ENCODE measurements at regions not wholly inside any gene's neighbourhood (a gene's known extent, or its start where the extent isn't known, plus 50 kb on each side); places are given as distances from the start of the nearest gene placed in this dataset.
"Not testable (repeated sequence)": the region's sequence is repeated elsewhere in the genome, so short reads cannot be mapped to it uniquely, and the experiment has no call there.

DNA sequence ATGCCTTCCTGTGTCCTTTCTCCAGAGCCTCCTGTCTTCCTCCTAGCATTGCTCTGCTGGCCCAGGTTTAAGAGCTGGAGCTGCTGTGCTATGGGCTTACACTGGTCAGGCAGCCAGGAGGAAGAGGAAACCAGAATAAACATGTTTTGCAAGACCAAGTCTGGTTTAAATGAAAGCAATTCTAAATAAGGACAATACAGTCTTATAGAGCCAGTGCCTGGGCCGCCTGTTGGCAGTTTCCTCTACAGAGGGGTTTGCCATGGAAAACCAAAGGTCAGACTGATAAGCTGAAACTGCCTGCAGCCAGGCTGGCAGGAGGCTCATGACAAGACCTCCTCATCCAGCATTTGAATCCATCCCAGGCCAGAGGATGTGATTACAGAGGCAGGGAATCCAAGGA lies 92.9 kb upstream of the FGGY start:
- TF ChIP-seq, protein P1, sequence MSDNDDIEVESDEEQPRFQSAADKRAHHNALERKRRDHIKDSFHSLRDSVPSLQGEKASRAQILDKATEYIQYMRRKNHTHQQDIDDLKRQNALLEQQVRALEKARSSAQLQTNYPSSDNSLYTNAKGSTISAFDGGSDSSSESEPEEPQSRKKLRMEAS (IDR thresholded peaks at IDR 0.05; ENCODE audit: low read depth, low read length): no peak
- TF ChIP-seq POLR2A (IDR thresholded peaks at IDR 0.05; ENCODE audit: extremely low read depth, insufficient read length) (no peak), MYC (IDR thresholded peaks at IDR 0.05; ENCODE audit: low read depth, low read length) (no peak)
- TF ChIP-seq, protein P2, sequence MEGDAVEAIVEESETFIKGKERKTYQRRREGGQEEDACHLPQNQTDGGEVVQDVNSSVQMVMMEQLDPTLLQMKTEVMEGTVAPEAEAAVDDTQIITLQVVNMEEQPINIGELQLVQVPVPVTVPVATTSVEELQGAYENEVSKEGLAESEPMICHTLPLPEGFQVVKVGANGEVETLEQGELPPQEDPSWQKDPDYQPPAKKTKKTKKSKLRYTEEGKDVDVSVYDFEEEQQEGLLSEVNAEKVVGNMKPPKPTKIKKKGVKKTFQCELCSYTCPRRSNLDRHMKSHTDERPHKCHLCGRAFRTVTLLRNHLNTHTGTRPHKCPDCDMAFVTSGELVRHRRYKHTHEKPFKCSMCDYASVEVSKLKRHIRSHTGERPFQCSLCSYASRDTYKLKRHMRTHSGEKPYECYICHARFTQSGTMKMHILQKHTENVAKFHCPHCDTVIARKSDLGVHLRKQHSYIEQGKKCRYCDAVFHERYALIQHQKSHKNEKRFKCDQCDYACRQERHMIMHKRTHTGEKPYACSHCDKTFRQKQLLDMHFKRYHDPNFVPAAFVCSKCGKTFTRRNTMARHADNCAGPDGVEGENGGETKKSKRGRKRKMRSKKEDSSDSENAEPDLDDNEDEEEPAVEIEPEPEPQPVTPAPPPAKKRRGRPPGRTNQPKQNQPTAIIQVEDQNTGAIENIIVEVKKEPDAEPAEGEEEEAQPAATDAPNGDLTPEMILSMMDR (IDR thresholded peaks at IDR 0.05; ENCODE audit: low read depth, low read length): no peak
- peak; percentile 27 for DNase-seq (ENCODE audit: low read depth)

DNA sequence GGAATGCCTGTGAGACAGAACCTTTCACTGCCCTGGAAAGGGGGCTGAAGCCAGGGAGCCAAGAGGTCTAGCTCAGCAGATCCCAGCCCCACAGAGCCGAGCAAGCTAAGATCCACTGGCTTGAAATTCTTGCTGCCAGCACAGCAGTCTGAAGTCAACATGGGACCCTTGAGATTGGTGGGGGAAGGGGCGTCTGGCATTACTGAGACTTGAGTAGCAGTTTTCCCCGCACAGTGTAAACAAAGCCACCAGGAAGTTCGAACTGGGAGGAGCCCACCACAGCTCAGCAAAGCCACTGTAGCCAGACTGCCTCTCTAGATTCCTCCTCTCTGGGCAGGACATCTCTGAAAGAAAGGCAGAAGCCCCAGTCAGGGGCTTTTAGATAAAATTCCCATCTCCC lies 90.3 kb upstream of the FGGY start:
- H3K4me3 ChIP-seq (ENCODE audit: low read depth, low read length); DNase-seq (ENCODE audit: low read depth): not testable (repeated sequence)

More for the DNA sequence above, 92.9 kb upstream of the FGGY start:
- no peak overlapping the region for H3K4me3 ChIP-seq (ENCODE audit: low read depth, low read length)

DNA sequence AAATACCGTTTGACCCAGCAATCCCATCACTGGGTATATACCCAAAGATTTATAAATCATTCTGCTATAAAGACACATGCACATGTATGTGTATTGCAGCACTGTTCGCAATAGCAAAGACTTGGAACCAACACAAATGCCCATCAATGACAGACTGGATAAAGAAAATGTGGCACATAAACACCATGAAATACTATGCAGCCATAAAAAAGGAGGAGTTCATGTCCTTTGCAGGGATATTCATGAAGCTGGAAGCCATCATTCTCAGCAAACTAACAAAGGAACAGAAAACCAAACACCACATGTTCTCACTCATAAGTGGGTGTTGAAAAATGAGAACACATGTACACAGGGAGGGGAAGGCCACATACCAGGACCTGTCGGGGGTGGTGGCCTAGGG lies 86.5 kb upstream of the FGGY start:
- DNase-seq (ENCODE audit: low read depth); H3K4me3 ChIP-seq (ENCODE audit: low read depth, low read length): not testable (repeated sequence)

DNA sequence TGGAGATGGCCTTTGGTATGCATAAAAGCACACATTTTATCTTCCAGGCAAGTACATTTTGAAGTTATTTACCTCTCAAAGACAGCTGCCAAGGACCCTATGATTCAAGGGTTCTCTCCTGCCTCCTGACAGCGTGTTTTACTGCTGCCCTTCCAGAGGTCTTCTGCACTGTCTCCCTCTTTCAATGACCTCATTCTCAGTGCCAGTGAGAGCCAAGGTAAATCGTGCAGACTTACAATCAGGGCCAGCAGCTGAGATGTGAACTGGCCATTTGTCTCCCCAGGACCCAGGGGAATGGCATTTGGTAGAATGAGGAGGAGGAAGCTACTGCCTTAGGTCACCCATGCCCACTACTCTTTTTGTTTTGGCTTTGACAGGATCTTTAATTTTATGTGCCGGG lies 84.2 kb upstream of the FGGY start:
- TF ChIP-seq, protein P2 (IDR thresholded peaks at IDR 0.05; ENCODE audit: low read depth, low read length): no peak
- TF ChIP-seq POLR2A (IDR thresholded peaks at IDR 0.05; ENCODE audit: extremely low read depth, insufficient read length): no peak
- TF ChIP-seq, protein P1 (IDR thresholded peaks at IDR 0.05; ENCODE audit: low read depth, low read length): no peak
- no peak for TF ChIP-seq MYC (IDR thresholded peaks at IDR 0.05; ENCODE audit: low read depth, low read length)
- no peak overlapping the region for H3K4me3 ChIP-seq (ENCODE audit: low read depth, low read length)
- DNase-seq (ENCODE audit: low read depth): no peak

DNA sequence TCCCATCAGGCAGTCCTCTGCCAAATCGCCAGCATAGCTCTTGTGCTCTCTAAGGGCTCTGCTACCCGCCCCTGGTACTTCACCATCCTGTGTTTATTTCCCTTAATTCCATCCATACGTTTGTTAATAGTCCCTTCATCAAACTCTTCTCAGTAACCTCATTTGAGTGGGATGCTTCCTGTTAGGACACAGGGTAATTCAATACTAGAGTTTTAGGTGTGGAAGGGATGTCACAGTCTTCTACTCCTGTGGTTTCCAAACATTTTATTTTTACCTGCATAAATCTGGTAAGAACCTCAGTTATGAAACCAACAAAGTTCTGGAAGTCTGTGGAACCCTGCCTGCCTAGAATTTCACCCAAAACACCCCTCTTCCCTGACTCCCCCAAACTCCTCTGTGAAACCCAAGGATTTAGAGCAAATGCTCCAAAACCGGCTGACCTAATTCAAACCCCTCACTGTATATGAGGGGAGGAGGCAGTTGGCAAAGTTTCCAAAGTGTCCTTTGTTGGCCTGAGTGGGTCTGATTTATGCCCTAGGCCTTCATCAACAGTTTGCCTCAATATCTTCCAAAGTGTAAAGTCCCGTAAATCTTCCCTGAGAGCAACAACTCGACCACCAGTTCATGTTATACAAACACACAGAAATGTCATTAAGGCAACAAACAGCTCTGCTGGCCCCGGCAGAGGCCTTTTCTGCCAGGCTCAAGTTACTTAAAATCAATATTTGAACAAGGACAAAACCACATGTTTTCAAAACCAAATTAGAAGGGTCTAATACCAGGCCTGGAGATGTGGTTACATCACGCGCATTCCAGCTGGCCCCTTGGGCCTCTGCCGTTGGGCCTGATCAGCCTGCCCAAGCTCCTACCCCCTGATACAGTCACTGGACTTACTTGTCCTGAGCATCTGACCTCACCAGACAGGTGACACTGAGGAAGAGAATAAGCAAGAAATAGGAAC lies 82.4 kb upstream of the FGGY start:
- no peak for TF ChIP-seq POLR2A (IDR thresholded peaks at IDR 0.05; ENCODE audit: extremely low read depth, insufficient read length)
- TF ChIP-seq, protein P1 (IDR thresholded peaks at IDR 0.05; ENCODE audit: low read depth, low read length): no peak
- TF ChIP-seq, protein P2 (IDR thresholded peaks at IDR 0.05; ENCODE audit: low read depth, low read length): no peak
- no peak for TF ChIP-seq MYC (IDR thresholded peaks at IDR 0.05; ENCODE audit: low read depth, low read length)
- DNase-seq (ENCODE audit: low read depth): no peak
- no peak overlapping the region for H3K4me3 ChIP-seq (ENCODE audit: low read depth, low read length)

DNA sequence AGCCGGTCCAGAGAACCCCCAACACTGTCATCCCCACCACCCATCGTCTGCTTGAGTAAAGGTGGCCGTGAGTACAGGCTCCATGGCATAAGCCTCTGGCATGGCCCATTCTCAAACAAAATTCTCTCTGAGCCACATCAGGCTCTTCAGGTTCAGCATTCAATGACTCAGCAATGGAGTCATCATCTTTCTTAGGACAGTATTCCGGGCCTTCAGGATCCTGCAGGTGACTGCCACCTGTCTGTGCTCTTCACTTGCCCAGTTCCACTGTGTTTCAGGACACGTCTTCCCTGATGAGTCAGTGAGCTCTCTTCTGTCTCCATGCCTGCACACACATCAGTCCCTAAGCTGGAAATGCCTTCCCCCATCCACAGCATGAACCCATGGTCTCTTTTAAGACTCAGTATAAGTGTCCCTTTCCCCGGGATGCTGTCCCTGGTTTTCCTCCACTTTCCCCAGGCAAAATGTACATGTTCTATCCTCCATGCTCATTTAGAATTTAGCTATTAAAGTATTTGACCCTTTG lies 81.1 kb upstream of the FGGY start:
- no peak for TF ChIP-seq POLR2A (IDR thresholded peaks at IDR 0.05; ENCODE audit: extremely low read depth, insufficient read length)
- TF ChIP-seq, protein P2 (IDR thresholded peaks at IDR 0.05; ENCODE audit: low read depth, low read length): no peak
- TF ChIP-seq MYC (IDR thresholded peaks at IDR 0.05; ENCODE audit: low read depth, low read length): no peak
- TF ChIP-seq, protein P1 (IDR thresholded peaks at IDR 0.05; ENCODE audit: low read depth, low read length): no peak
- H3K4me3 ChIP-seq (ENCODE audit: low read depth, low read length): no peak overlapping the region
- no peak for DNase-seq (ENCODE audit: low read depth)

DNA sequence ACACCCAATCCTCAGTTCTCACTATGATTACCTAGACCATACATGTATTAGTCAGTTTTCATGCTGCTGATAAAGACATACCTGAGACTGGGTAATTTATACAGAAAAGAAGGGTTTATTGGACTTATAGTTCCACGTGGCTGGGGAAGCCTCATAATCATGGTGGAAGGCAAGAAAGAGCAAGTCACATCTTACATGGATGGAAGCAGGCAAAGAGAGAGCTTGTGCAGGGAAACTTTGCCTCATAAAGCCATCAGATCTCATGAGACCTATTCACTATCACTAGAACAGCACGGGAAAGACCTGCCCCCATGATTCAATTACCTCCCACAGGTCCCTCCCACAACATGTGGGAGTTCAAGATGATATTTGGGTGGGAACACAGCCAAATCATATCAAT lies 79.5 kb upstream of the FGGY start:
- not testable (repeated sequence) for H3K4me3 ChIP-seq (ENCODE audit: low read depth, low read length); DNase-seq (ENCODE audit: low read depth)

Data from NB4 (cell line).